Fibroblast of lung (primary cell): ENCODE measurements at regions not wholly inside any gene's neighbourhood (a gene's known extent, or its start where the extent isn't known, plus 50 kb on each side); places are given as distances from the start of the nearest gene placed in this dataset.

Experiments used
- CTCF ChIP-seq, 2 donors: IDR thresholded peaks in 1 of 2; conservative IDR thresholded peaks in 1 of 2; 1 replicate in 1 of 2; 2 replicates in 1 of 2; pipeline ENCODE4 v1.5.1; 2011 to 2012; ENCODE audit warnings: low read length in 2 of 2, control low read depth in 1 of 2, inconsistent platforms in 1 of 2, low read depth in 1 of 2, mild to moderate bottlenecking in 1 of 2
- EZH2 ChIP-seq: IDR thresholded peaks from 2 replicates; pipeline ENCODE4 v1.5.1; 2012; ENCODE audit warnings: low read length, control low read depth, mild to moderate bottlenecking; ENCODE audit errors: missing control alignments

DNA sequence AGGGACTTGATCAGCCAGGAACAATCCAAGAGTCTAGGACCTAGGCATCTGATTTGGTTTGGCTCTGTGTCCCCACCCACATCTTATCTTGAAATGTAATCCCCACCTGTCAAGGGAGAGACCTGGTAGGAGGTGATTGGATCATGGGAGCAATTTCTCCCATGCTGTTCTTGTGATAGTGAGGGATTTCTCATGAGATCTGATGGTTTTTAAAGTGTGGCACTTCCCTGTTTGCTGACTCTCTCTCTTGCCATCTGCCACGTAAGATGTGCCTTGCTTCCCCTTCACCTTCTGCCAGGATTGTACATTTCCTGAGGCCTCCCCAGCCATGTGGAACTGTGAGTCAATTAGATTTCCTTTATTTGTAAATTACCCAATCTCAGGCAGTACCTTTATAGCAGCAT is 201.7 kb upstream of the ACTBL2 start:
- TF ChIP-seq EZH2, result no peak
- TF ChIP-seq CTCF (conservative IDR thresholded peaks at IDR 0.05 in 1 of 2, IDR thresholded peaks at IDR 0.05 in 1 of 2; ENCODE audit: low read depth in 1 of 2, low read length in 2 of 2), result no peak
